SKM-1 treated with dmso at 0.1 percent for 144 hours (cell line): ENCODE measurements at regions not wholly inside any gene's neighbourhood (a gene's known extent, or its start where the extent isn't known, plus 50 kb on each side); places are given as distances from the start of the nearest gene placed in this dataset.
A peak's percentile ranks its signal among the peaks of the same experiment; 100 is the strongest.
"Not testable (repeated sequence)": the region's sequence is repeated elsewhere in the genome, so short reads cannot be mapped to it uniquely, and the experiment has no call there.

Experiments
- DNase-seq: peaks from one replicate; lab custom pipeline; 2025; ENCODE audit not compliant: unreplicated experiment; lab: John Stamatoyannopoulos, UW

- DNase-seq = not testable (repeated sequence)
Observed at GRCh38 chr6:27827477-27827876, 84.7 kb downstream of the OR2B2 start.

GRCh38 chr6:27826612-27826985 lies 85.6 kb downstream of the OR2B2 start:
- DNase-seq = not testable (repeated sequence)

GRCh38 chr6:27825848-27826611 lies 86.2 kb downstream of the OR2B2 start:
- not testable (repeated sequence) for DNase-seq

GRCh38 chr6:27825025-27825793 lies 87.0 kb downstream of the OR2B2 start:
- peak; percentile 42 for DNase-seq

- peak; percentile 82 for DNase-seq
Observed at GRCh38 chr6:27824211-27825024, 87.8 kb downstream of the OR2B2 start.

- DNase-seq = peak; percentile 68
Observed at GRCh38 chr6:27823714-27824210, 88.4 kb downstream of the OR2B2 start.

- DNase-seq = no peak
Observed at GRCh38 chr6:27816906-27817305, 95.3 kb downstream of the OR2B2 start.

- peak; percentile 82 for DNase-seq
Observed at GRCh38 chr6:27814665-27815424, 97.4 kb downstream of the OR2B2 start.

- DNase-seq = not testable (repeated sequence)
Observed at GRCh38 chr6:27814415-27814664, 97.9 kb downstream of the OR2B2 start.

GRCh38 chr6:27812805-27813492 lies 99.2 kb downstream of the OR2B2 start:
- DNase-seq = no peak

GRCh38 chr6:27812078-27812804 lies 100.0 kb downstream of the OR2B2 start:
- no peak for DNase-seq

GRCh38 chr6:27811451-27811772 lies 100.8 kb downstream of the OR2B2 start:
- DNase-seq = peak; percentile 29

GRCh38 chr6:27810768-27811450 lies 101.3 kb downstream of the OR2B2 start:
- no peak for DNase-seq

GRCh38 chr6:27809939-27810767 lies 102.0 kb downstream of the OR2B2 start:
- peak; percentile 95 for DNase-seq

GRCh38 chr6:27809067-27809938 lies 102.9 kb downstream of the OR2B2 start:
- DNase-seq = no peak

GRCh38 chr6:27808242-27809066 lies 103.7 kb downstream of the OR2B2 start:
- peak; percentile 54 for DNase-seq
